C4-2B (cell line): ENCODE measurements at regions not wholly inside any gene's neighbourhood (a gene's known extent, or its start where the extent isn't known, plus 50 kb on each side); places are given as distances from the start of the nearest gene placed in this dataset.
"Not testable (repeated sequence)": the region's sequence is repeated elsewhere in the genome, so short reads cannot be mapped to it uniquely, and the experiment has no call there.

Source experiments
- H3K27ac ChIP-seq: fragments of 450-650 bp; 2 replicates; pipeline ENCODE4 v1.5.1; 2017

DNA sequence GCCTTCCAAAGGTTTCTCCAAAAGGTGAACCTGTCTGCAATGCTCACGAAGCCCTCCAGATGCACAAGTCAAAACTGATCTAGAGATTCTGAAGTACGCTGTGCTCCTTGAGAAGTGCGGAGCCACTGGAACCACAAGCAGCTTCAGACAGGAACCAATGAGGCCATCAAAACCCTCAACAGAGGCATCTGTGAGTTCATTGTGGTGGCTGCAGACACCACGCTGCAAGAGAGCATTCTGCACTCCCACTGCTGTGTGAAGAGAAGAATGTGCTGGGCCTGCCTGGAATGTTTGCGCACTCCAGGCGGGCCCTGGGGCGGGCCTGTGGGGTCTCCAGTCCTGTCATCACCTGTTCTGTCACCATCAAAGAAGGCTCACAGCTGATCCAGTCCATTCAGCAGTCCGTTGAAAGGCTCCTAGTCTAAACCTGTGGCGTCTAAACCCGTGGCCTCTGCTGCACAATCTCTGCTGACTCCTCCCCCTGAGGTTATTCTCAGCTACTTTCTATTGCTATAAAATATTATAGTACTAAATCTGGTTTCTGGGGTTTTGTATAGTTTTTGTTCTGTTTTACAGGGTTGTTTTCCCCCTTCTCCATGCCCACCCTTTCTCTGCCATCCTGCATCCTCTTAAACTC lies 111.6 kb downstream of the PPIAL4A start:
- not testable (repeated sequence) for H3K27ac ChIP-seq

DNA sequence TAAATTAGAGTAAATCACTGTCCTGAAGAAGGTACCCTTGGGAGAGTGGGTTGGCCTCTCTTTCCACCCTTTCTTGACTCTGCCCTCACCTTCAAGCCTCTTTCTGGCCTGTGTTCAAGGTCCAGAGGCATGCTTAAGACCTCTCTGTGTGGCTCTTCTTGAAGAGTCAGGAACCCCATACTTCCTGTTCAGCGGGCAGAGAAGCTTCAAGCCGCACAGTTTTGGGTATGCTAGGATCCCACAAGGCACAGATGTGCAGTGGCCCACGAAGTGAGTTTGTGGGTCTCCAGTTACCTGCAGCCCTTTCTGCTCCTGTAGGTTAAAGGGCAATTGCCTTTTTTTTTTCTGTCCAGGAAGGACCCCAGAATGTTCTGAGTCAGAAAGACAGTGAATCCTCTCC lies 113.7 kb downstream of the PPIAL4A start:
- H3K27ac ChIP-seq: not testable (repeated sequence)

DNA sequence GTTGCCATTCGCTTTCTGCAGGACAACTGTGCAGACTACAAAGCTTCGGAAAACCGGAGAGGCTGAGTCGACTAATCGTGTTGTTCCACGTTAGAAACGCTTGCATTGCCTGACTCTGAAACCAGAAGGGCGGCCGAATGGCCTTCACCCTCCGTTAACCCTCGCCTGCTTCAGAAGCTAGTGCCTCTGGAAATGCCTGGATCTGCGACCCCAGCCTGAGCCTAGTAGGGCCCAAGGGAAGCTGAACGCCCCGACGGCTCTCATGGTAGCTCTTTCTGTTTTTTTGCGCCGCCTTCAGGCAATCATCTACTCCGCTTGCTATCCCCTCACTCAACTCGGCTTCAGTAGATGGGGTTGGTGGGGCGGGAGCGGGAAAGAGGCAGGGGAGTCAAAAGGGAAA lies 117.3 kb downstream of the PPIAL4A start:
- not testable (repeated sequence) for H3K27ac ChIP-seq

- not testable (repeated sequence) for H3K27ac ChIP-seq
These were observed 118.2 kb downstream of the PPIAL4A start for GRCh38 chr1:121007755-121008154.

GRCh38 chr1:121008512-121009215 lies 119.1 kb downstream of the PPIAL4A start:
- not testable (repeated sequence) for H3K27ac ChIP-seq

DNA sequence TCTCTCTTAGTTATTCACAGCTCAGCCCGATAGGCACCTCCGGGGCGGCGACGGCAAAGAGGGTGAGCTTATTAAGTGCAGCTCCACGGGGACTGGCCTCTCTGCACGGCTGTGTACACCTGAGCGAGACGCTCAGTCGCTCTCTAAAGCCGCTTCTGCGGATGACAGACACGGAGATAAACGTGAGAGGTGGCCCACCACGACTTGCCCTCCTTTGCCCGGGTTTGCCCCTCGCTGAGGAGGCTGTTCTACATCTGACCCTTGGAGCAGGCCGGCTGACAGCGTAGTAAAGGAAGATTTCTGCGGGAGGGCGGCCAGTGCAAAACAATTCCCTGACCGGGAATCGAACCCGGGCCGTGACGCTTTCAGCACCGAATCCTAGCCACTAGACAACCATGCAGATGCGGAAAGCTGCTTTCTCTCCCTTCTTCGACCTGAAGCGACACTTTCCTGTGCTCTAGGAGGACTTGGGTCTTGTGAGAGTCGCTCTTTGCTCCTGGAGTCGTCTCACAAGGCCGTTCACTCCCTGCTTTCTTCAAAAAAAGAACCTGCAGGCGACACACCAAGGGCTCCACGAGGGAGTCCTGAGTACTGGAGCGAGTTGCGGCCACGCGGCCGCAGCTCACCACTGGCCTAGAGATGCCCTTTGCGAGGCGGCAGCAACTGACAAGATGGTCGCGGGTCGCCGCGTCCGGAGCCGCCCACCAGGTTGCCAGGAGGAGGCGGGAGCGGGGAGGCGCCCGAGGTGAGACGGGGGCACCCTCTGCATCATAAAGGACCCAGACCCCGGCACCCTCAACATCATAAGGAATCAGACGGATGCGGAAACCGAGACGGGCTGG lies 119.9 kb downstream of the PPIAL4A start:
- not testable (repeated sequence) for H3K27ac ChIP-seq

- not testable (repeated sequence) for H3K27ac ChIP-seq
These were observed 120.6 kb downstream of the PPIAL4A start for GRCh38 chr1:121010141-121010540.

GRCh38 chr1:121013181-121013580 lies 123.6 kb downstream of the PPIAL4A start:
- not testable (repeated sequence) for H3K27ac ChIP-seq

DNA sequence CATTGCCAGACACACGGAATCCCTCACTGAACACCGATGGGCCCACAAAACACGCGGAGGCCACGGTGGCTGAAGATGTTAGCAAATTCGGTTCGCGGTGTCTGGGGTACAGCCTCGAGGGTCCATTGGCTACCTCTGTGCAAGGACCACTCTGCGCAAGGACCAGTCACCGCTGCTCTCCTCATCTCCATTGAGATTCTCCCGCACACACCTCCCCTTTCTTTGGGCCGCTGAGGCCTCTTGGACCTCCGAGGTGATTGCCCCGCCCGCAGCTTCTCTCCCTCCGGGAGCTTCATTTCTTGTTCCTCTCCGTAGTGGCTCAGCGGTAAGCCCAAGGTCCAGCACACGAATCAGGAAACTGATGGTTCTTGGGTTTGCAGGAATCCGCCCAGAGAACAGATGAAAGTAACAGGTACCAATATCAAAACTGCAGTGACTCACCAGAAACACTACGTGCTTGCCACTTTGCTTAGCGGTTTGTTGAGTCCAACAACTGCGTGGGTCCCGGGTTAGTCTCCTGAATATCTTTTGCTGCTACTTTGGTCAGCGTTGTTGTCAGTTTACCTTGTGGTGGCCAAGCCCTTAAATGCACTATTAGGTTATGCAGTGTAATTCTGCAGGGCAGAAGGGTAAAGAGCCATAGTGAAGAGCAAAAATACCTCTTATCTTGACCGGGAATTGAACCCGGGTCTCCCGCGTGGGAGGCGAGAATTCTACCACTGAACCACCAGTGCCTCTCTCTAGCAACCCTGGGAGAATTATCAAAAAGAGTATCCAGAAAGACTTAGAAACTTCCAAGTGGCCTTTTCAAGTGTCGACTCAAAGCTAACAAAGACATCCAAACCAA lies 126.8 kb downstream of the PPIAL4A start:
- not testable (repeated sequence) for H3K27ac ChIP-seq

GRCh38 chr1:121019715-121020349 lies 130.3 kb downstream of the PPIAL4A start:
- H3K27ac ChIP-seq: not testable (repeated sequence)

DNA sequence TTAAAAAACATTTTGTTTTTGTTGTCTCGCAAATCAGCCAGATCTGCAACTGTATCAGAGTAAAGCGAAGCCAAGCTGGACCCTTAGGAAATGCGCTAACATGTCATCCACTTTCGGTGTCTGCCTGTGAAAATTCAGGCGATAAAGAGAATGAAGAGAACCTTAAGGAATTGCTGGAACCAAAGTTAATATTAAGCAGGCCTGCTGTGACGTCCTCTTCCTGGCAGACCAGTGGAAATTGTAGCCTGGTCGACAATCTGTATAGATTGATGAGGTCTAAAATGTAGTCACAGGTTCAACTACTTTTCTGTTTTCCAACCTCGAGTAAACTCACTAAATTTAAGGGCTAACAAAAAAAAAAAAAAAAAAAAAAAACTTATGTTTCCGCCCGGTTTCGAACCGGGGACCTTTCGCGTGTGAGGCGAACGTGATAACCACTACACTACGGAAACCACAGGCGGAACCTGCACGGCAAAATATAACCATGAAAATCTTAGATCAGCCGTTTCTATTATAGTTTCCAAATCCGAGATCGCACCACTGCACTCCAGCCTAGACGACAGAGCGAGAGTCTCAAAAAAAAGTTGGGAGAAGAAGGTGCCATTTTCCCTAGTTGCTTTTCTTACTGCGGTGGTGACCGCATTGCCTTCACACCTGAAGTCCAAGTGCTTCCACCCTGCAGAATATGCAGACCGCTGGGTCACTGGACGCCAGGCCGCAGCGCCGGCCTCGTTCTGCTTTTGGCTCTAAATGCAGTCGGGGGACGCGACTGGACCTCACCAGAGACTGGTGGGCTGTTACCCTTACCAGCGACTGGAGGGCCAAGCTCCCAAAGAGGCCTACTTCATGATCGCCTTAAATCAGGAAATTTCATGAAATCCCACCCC lies 131.0 kb downstream of the PPIAL4A start:
- H3K27ac ChIP-seq: not testable (repeated sequence)

DNA sequence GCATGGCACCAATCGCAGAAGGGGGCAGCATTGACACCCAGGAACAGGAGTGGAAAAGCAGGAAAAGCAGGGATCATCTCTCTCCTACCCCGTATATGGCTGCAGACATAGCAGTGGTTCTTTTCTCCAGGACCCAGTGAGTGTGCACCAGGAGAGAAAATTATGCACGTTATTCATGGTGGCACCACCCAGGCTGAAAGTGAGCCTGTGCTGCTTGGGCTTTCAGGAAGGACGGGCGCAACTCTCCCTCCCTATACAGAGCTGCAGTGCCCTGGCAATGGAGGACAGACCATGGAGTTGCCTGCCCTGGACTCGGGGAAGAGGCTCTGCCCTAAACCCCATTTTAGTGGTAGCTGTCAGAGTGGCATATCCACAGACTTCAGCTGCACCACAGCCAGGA lies 132.1 kb downstream of the PPIAL4A start:
- not testable (repeated sequence) for H3K27ac ChIP-seq

GRCh38 chr1:121032878-121033494 lies 143.4 kb downstream of the PPIAL4A start:
- H3K27ac ChIP-seq: not testable (repeated sequence)

DNA sequence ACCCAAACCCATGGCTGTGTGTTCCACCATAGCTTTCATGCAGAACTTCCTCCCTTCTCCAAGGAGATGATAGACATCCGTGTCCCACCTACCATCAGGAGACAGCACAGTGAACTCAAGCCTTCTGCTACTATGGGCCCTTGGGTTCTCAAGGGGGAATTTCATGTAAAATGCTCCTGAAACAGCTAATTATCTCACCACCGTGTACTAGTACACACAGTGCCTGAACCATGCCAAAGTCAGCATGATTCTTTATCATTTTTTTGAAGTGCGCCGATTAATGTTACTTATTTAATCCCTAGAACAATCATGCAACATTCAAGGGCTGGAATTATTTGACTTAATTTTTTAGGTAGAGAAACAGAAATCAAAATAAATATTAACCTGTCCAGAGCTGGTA lies 147.2 kb downstream of the PPIAL4A start:
- not testable (repeated sequence) for H3K27ac ChIP-seq

DNA sequence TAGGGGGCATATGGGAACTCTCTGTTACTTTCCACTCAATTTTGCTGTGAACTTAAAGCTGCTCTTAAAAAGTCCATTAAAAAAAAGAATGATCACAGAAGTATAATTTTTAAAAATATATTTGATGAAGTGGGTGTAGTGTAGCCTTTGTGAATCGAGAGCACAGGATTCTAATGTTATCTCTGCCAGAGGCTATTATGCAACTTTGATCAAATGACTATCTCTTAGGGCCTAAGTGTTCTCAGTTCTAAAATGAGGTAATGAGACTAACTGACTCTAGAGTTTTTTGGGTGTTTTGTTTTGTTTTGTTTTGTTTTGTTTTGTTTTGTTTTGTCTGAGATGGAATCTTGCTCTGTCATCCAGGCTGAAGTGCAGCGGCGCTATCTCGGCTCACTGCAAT lies 143.2 kb downstream of the FAM72B start:
- H3K27ac ChIP-seq: not testable (repeated sequence)

GRCh38 chr1:121041497-121041896 lies 142.6 kb downstream of the FAM72B start:
- H3K27ac ChIP-seq: not testable (repeated sequence)

DNA sequence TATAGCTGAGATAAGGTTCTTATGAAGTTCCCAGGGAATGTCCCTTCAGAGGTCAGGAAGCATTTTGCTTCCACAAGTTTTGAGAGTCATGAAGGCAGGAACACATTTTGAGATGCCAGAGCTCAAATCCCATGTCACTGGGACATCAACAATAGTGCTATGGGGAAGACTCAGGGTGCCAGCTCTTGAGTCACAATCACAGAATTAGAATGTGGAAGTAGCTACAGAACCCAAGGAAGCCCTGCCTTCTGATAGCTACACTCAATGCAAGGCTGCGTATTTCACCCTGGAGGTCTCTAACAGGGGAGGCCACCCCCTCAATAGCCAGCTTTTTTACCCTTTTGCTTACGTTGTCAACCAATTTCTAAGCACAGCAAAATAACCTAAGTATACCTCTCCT lies 141.3 kb downstream of the FAM72B start:
- not testable (repeated sequence) for H3K27ac ChIP-seq

DNA sequence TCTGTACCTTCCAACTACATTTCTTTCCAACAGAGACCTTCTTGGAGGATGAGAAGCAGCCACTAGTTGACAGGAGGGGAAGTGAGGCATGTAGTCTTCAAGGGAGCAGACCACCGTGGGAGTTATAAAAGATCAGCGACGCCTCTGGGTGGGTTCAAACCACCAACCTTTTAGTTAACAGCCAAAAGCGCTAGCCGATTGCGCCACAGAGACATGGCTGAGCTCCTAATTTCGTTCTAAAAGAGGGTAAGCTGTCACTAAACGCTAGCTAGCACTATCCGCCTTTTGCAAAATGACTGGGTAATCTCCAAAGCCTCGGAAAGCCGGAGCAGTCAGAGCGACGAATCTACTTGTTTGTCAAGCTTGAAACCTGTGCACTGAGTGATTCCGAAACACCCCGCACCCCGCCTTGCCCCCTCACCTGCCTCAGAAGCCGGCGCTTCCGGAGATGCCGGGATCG lies 135.8 kb downstream of the FAM72B start:
- H3K27ac ChIP-seq: not testable (repeated sequence)

DNA sequence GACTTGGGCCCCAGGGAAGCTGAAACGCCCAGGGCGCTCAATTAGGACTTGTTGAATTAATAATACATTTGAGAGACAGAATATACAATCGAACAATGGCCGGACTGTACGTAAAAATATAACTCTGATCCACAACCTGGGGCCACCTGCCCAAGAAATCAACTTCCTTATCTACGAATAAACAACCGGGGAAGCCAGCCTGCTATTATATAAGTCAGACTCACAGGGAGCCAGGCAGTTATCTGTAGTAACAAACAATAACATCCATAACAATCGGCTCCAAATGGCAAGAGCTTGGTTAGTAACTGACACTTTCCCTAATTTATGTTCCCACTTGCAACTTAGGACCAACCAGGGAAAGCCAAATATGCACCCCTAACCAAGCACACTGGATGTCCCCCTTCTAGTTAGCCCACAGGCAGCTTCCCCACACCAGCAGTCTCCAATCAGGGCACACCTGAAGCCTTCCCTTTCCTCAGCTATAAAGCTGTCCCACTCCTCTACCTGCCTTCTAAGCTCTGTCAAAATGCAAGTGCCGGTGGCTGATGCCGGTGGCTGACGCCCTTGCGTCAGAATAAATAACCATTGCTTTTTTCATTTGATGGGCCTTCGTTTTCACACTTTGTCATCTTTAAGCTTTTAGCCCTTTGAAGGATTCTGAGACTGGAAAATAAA lies 135.2 kb downstream of the FAM72B start:
- not testable (repeated sequence) for H3K27ac ChIP-seq
